ENCODE measurements at regions not wholly inside any gene's neighbourhood (a gene's known extent, or its start where the extent isn't known, plus 50 kb on each side); places are given as distances from the start of the nearest gene placed in this dataset.

- Mint-ChIP-seq H3K4me3 (ENCODE audit: unreplicated experiment) (no peak overlapping the region), H3K36me3 (ENCODE audit: low read depth, unreplicated experiment) (no peaks in the 10 kb centered on the region), H3K27ac (ENCODE audit: unreplicated experiment) (no peak overlapping the region), H3K9me3 (ENCODE audit: unreplicated experiment) (no peaks in the 10 kb centered on the region), H3K4me1 (ENCODE audit: low read depth, unreplicated experiment) (peaks cover 3% of the 10 kb centered on the region), H3K27me3 (ENCODE audit: low read depth, unreplicated experiment) (peaks cover 4% of the 10 kb centered on the region)
- DNase-seq (ENCODE audit: low read depth), result no peak
- no peak for TF ChIP-seq EZH2 (IDR thresholded peaks at IDR 0.05; ENCODE audit: insufficient read depth, low read length)
- no peak for TF ChIP-seq CTCF (IDR thresholded peaks at IDR 0.05; ENCODE audit: insufficient read depth, low read depth, low read length)
- Histone ChIP-seq H3K9ac (ENCODE audit: low read length) (no peak overlapping the region), H3K27me3 (ENCODE audit: insufficient read depth, low read length) (no peaks in the 10 kb centered on the region), H3K4me1 (ENCODE audit: insufficient read depth, low read length) (no peaks in the 10 kb centered on the region), H3K27ac (ENCODE audit: low read depth, low read length) (no peak overlapping the region), H3K9me3 (ENCODE audit: insufficient read depth, low read depth, low read length) (no peaks in the 10 kb centered on the region), H2AFZ (ENCODE audit: low read depth, low read length) (no peak overlapping the region), H4K20me1 (ENCODE audit: insufficient read depth, low read length) (no peaks in the 10 kb centered on the region), H3K79me2 (ENCODE audit: insufficient read depth, low read length) (no peaks in the 10 kb centered on the region), H3K36me3 (ENCODE audit: insufficient read depth, low read length) (no peaks in the 10 kb centered on the region), H3K4me2 (ENCODE audit: low read length) (no peak overlapping the region), H3K4me3 (ENCODE audit: insufficient read depth, low read depth, low read length) (no peak overlapping the region)
- no peak for FAIRE-seq
These were observed 104.9 kb downstream of the DUSP10 start for GRCh38 chr1:221636967-221637366.

DNA sequence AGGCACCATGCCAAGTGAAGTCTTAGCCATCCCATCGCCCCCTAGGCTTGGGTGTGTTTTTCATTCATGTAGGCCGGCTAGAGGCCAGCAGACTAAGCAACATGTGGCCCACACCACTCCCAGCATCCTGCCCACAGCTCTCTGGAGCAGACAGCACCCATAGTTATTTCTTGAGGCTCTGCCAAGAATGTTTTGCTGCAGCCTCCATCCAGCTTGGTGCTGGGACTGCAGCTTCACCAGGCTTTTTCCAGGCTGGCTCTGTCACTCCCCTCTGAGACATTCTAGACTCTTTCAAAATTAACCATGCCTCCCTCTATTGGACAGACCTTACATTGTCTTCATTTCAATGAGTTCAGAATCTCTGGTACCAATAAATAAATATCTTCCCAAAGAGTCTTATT is 104.2 kb downstream of the DUSP10 start:
- H3K4me1 ChIP-seq (ENCODE audit: insufficient read depth, low read length), result no peaks in the 10 kb centered on the region
- no peak overlapping the region for H3K9ac ChIP-seq (ENCODE audit: low read length)
- TF ChIP-seq EZH2 (IDR thresholded peaks at IDR 0.05; ENCODE audit: insufficient read depth, low read length) (no peak), CTCF (IDR thresholded peaks at IDR 0.05; ENCODE audit: insufficient read depth, low read depth, low read length) (no peak)
- no peak overlapping the region for H2AFZ ChIP-seq (ENCODE audit: low read depth, low read length)
- Mint-ChIP-seq H3K27ac (ENCODE audit: unreplicated experiment) (no peak overlapping the region), H3K9me3 (ENCODE audit: unreplicated experiment) (no peaks in the 10 kb centered on the region), H3K4me3 (ENCODE audit: unreplicated experiment) (no peak overlapping the region), H3K4me1 (ENCODE audit: low read depth, unreplicated experiment) (peaks cover 3% of the 10 kb centered on the region), H3K27me3 (ENCODE audit: low read depth, unreplicated experiment) (peaks cover 4% of the 10 kb centered on the region), H3K36me3 (ENCODE audit: low read depth, unreplicated experiment) (no peaks in the 10 kb centered on the region)
- no peaks in the 10 kb centered on the region for H4K20me1 ChIP-seq (ENCODE audit: insufficient read depth, low read length)
- no peaks in the 10 kb centered on the region for H3K79me2 ChIP-seq (ENCODE audit: insufficient read depth, low read length)
- H3K27me3 ChIP-seq (ENCODE audit: insufficient read depth, low read length), result no peaks in the 10 kb centered on the region
- FAIRE-seq (no peak), DNase-seq (ENCODE audit: low read depth) (no peak)
- no peaks in the 10 kb centered on the region for H3K36me3 ChIP-seq (ENCODE audit: insufficient read depth, low read length)
- no peak overlapping the region for H3K4me3 ChIP-seq (ENCODE audit: insufficient read depth, low read depth, low read length)
- no peak overlapping the region for H3K27ac ChIP-seq (ENCODE audit: low read depth, low read length)
- no peak overlapping the region for H3K4me2 ChIP-seq (ENCODE audit: low read length)
- no peaks in the 10 kb centered on the region for H3K9me3 ChIP-seq (ENCODE audit: insufficient read depth, low read depth, low read length)

DNA sequence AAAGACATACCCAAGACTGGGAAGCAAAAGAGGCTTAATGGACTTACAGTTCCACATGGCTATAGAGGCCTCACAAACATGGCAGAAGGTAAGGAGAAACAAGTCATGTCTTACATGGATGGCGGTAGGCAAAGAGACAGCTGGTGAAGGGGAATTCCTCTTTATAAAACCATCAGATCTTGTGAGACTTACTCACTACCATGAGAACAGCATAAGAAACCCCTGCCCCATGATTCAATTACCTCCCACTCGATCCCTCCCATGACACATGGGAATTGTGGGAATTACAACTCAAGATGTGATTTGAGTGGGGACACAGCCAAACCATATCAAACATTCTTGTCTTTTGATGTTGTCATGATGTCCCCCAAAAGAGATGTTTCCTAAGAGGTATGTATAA is 103.3 kb downstream of the DUSP10 start:
- Histone ChIP-seq H3K9ac (ENCODE audit: low read length) (no peak overlapping the region), H3K36me3 (ENCODE audit: insufficient read depth, low read length) (no peaks in the 10 kb centered on the region), H3K4me3 (ENCODE audit: insufficient read depth, low read depth, low read length) (no peak overlapping the region), H3K4me1 (ENCODE audit: insufficient read depth, low read length) (no peaks in the 10 kb centered on the region), H3K27ac (ENCODE audit: low read depth, low read length) (no peak overlapping the region), H2AFZ (ENCODE audit: low read depth, low read length) (no peak overlapping the region), H3K4me2 (ENCODE audit: low read length) (no peak overlapping the region), H3K9me3 (ENCODE audit: insufficient read depth, low read depth, low read length) (no peaks in the 10 kb centered on the region), H3K27me3 (ENCODE audit: insufficient read depth, low read length) (no peaks in the 10 kb centered on the region), H3K79me2 (ENCODE audit: insufficient read depth, low read length) (no peaks in the 10 kb centered on the region), H4K20me1 (ENCODE audit: insufficient read depth, low read length) (no peaks in the 10 kb centered on the region)
- Mint-ChIP-seq H3K27me3 (ENCODE audit: low read depth, unreplicated experiment) (peaks cover 4% of the 10 kb centered on the region), H3K9me3 (ENCODE audit: unreplicated experiment) (no peaks in the 10 kb centered on the region), H3K4me3 (ENCODE audit: unreplicated experiment) (no peak overlapping the region), H3K27ac (ENCODE audit: unreplicated experiment) (no peak overlapping the region), H3K4me1 (ENCODE audit: low read depth, unreplicated experiment) (peaks cover 3% of the 10 kb centered on the region), H3K36me3 (ENCODE audit: low read depth, unreplicated experiment) (no peaks in the 10 kb centered on the region)
- TF ChIP-seq CTCF (IDR thresholded peaks at IDR 0.05; ENCODE audit: insufficient read depth, low read depth, low read length), result no peak
- TF ChIP-seq EZH2 (IDR thresholded peaks at IDR 0.05; ENCODE audit: insufficient read depth, low read length), result no peak
- DNase-seq (ENCODE audit: low read depth) (no peak), FAIRE-seq (no peak)

Measured in astrocyte (in vitro differentiated cells and primary cell).